K562 (cell line): ENCODE measurements at regions not wholly inside any gene's neighbourhood (a gene's known extent, or its start where the extent isn't known, plus 50 kb on each side); places are given as distances from the start of the nearest gene placed in this dataset.

Source experiments
- BRCA1 ChIP-seq, 2 experiments: fragments of 450-650 bp in 1 of 2; sonication (generic) in 1 of 2; formaldehyde crosslinking in 1 of 2; IDR thresholded peaks; 2 replicates each; pipeline versions ENCODE4 v1.5.0 to v1.6.1; 2017 to 2020; ENCODE audit warnings: mild to moderate bottlenecking in 1 of 2, missing genetic modification reagents in 1 of 2
- GATAD2B ChIP-seq: fragments of 450-650 bp; IDR thresholded peaks from 2 replicates; pipeline ENCODE4 v1.6.1; 2017; ENCODE audit warnings: mild to moderate bottlenecking, borderline replicate concordance
- HLTF ChIP-seq: fragments of 450-650 bp; IDR thresholded peaks from 2 replicates; pipeline ENCODE4 v1.6.1; 2016
- HNRNPUL1 ChIP-seq: fragments of 200-400 bp; formaldehyde crosslinking; IDR thresholded peaks from 2 replicates; pipeline ENCODE4 v1.6.1; 2017; ENCODE audit warnings: low read length
- LCOR ChIP-seq: sonication (generic); formaldehyde crosslinking; IDR thresholded peaks from 2 replicates; pipeline ENCODE4 v1.8.0; 2022; ENCODE audit warnings: mild to moderate bottlenecking, missing genetic modification reagents
- SAFB2 ChIP-seq: fragments of 200-400 bp; formaldehyde crosslinking; IDR thresholded peaks from 2 replicates; pipeline ENCODE4 v1.6.1; 2018; ENCODE audit warnings: borderline replicate concordance, low read length, low read depth, moderate library complexity; ENCODE audit not compliant: severe bottlenecking
- SREBF1 ChIP-seq: fragments of 150-350 bp; IDR thresholded peaks from 2 replicates; pipeline ENCODE4 v1.6.1; 2014; ENCODE audit warnings: antibody characterized with exemption, low read depth, low read length, borderline replicate concordance
- U2AF2 ChIP-seq: fragments of 200-400 bp; formaldehyde crosslinking; optimal IDR thresholded peaks from 2 replicates; pipeline ENCODE3; 2017; ENCODE audit warnings: low read depth, mild to moderate bottlenecking, low read length
- ZNF134 ChIP-seq: fragments of 250-450 bp; sonication (Bioruptor Pico); conservative IDR thresholded peaks from 2 replicates; pipeline ENCODE4 v1.4.0; 2020
- ZNF253 ChIP-seq: fragments of 250-450 bp; sonication (Bioruptor Pico); conservative IDR thresholded peaks from 2 replicates; pipeline ENCODE4 v1.6.1; 2021; ENCODE audit warnings: mild to moderate bottlenecking
- ZNF384 ChIP-seq: IDR thresholded peaks from 2 replicates; pipeline ENCODE4 v1.6.1; 2012; ENCODE audit warnings: low read depth, low read length, improper control_type of control experiment
- ZNF57 ChIP-seq: fragments of 450-650 bp; formaldehyde crosslinking; IDR thresholded peaks from 2 replicates; pipeline ENCODE4 v1.4.0; 2020; ENCODE audit warnings: mild to moderate bottlenecking, moderate library complexity
- TF ChIP-seq, protein P1 (sequence below): fragments of 250-450 bp; sonication (Bioruptor Pico); IDR thresholded peaks from 2 replicates; pipeline ENCODE4 v1.5.0; 2020; ENCODE audit warnings: mild to moderate bottlenecking, borderline replicate concordance
- TF ChIP-seq, protein P2 (sequence below): fragments of 200-800 bp; sonication (Bioruptor generic); IDR thresholded peaks from 2 replicates; pipeline ENCODE4 v1.6.1; 2016; ENCODE audit warnings: missing genetic modification characterization, missing compliant biosample characterization
- TF ChIP-seq, protein P3 (sequence below): IDR thresholded peaks from 2 replicates; pipeline ENCODE4 v1.6.1; 2011; ENCODE audit not compliant: insufficient read length; ENCODE audit errors: extremely low read depth
- TF ChIP-seq, protein P4 (sequence below): sonication (generic); formaldehyde crosslinking; IDR thresholded peaks from 2 replicates; pipeline ENCODE4 v1.8.1; 2023; ENCODE audit warnings: mild to moderate bottlenecking, missing genetic modification reagents, moderate library complexity
- TF ChIP-seq, protein P5 (sequence below): fragments of 250-450 bp; sonication (Bioruptor Pico); IDR thresholded peaks from 2 replicates; pipeline ENCODE4 v1.4.0; 2020

DNA sequence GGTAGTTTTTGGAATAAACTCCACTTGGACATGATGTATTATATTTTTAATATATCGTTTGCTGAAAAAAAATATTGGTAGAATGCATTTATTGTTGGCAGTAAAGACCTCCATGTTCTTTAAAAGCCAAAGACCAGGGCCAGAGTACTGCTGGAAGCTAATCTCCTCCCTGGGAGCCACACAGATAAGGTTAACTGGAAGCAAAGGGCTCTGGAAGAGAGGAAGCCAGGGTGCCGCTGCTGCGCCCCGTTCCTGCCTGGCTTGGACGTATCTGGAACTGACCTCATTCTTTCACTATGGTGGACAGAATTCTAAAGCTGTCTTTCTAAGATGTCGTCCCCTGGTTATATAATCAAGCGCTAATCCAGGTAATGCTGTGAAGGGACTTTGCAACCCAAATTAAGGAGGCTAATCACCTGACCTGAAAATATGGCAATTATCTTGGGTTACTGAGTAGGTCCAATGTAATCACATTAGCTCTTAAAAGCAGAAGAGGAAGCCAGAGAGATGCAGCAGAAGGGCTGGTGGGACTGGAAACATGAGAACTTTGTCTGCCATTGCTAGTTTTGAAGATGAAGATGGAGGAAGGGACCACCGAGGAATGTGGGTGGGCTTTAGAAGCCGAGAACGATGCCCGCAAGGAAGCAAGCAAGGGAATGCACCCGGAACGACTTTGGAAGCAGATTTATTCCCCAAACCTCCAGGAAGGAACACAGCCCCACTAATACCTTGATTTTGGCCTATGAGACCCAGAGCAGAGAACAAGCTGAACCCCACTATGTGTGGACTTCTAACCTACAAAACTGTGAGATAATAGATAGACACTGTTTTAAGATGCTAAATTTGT, 167.7 kb upstream of the KCNJ15 start (continued):
- TF ChIP-seq HNRNPUL1: no peak
- TF ChIP-seq, protein P1, sequence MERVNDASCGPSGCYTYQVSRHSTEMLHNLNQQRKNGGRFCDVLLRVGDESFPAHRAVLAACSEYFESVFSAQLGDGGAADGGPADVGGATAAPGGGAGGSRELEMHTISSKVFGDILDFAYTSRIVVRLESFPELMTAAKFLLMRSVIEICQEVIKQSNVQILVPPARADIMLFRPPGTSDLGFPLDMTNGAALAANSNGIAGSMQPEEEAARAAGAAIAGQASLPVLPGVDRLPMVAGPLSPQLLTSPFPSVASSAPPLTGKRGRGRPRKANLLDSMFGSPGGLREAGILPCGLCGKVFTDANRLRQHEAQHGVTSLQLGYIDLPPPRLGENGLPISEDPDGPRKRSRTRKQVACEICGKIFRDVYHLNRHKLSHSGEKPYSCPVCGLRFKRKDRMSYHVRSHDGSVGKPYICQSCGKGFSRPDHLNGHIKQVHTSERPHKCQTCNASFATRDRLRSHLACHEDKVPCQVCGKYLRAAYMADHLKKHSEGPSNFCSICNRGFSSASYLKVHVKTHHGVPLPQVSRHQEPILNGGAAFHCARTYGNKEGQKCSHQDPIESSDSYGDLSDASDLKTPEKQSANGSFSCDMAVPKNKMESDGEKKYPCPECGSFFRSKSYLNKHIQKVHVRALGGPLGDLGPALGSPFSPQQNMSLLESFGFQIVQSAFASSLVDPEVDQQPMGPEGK (CRISPR knock-in tag): no peak
- no peak for TF ChIP-seq LCOR (CRISPR knock-in tag)
- TF ChIP-seq U2AF2: no peak
- TF ChIP-seq ZNF57 (CRISPR knock-in tag): no peak
- TF ChIP-seq GATAD2B: peak; percentile 23; the same call in 1 of the 2 replicates
- TF ChIP-seq, protein P2, sequence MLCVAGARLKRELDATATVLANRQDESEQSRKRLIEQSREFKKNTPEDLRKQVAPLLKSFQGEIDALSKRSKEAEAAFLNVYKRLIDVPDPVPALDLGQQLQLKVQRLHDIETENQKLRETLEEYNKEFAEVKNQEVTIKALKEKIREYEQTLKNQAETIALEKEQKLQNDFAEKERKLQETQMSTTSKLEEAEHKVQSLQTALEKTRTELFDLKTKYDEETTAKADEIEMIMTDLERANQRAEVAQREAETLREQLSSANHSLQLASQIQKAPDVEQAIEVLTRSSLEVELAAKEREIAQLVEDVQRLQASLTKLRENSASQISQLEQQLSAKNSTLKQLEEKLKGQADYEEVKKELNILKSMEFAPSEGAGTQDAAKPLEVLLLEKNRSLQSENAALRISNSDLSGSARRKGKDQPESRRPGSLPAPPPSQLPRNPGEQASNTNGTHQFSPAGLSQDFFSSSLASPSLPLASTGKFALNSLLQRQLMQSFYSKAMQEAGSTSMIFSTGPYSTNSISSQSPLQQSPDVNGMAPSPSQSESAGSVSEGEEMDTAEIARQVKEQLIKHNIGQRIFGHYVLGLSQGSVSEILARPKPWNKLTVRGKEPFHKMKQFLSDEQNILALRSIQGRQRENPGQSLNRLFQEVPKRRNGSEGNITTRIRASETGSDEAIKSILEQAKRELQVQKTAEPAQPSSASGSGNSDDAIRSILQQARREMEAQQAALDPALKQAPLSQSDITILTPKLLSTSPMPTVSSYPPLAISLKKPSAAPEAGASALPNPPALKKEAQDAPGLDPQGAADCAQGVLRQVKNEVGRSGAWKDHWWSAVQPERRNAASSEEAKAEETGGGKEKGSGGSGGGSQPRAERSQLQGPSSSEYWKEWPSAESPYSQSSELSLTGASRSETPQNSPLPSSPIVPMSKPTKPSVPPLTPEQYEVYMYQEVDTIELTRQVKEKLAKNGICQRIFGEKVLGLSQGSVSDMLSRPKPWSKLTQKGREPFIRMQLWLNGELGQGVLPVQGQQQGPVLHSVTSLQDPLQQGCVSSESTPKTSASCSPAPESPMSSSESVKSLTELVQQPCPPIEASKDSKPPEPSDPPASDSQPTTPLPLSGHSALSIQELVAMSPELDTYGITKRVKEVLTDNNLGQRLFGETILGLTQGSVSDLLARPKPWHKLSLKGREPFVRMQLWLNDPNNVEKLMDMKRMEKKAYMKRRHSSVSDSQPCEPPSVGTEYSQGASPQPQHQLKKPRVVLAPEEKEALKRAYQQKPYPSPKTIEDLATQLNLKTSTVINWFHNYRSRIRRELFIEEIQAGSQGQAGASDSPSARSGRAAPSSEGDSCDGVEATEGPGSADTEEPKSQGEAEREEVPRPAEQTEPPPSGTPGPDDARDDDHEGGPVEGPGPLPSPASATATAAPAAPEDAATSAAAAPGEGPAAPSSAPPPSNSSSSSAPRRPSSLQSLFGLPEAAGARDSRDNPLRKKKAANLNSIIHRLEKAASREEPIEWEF (CRISPR knock-in tag): no peak
- TF ChIP-seq ZNF384: no peak
- TF ChIP-seq ZNF253 (CRISPR knock-in tag): no peak
- TF ChIP-seq, protein P3, sequence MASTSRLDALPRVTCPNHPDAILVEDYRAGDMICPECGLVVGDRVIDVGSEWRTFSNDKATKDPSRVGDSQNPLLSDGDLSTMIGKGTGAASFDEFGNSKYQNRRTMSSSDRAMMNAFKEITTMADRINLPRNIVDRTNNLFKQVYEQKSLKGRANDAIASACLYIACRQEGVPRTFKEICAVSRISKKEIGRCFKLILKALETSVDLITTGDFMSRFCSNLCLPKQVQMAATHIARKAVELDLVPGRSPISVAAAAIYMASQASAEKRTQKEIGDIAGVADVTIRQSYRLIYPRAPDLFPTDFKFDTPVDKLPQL: no peak
- no peak for TF ChIP-seq SREBF1
- TF ChIP-seq, protein P4, sequence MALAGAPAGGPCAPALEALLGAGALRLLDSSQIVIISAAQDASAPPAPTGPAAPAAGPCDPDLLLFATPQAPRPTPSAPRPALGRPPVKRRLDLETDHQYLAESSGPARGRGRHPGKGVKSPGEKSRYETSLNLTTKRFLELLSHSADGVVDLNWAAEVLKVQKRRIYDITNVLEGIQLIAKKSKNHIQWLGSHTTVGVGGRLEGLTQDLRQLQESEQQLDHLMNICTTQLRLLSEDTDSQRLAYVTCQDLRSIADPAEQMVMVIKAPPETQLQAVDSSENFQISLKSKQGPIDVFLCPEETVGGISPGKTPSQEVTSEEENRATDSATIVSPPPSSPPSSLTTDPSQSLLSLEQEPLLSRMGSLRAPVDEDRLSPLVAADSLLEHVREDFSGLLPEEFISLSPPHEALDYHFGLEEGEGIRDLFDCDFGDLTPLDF (CRISPR knock-in tag): no peak
- TF ChIP-seq ZNF134: no peak
- TF ChIP-seq BRCA1 (IDR thresholded peaks at IDR 0.05): no peak
- TF ChIP-seq BRCA1 (CRISPR knock-in tag; IDR thresholded peaks at IDR 0.05): no peak
- no peak for TF ChIP-seq HLTF
- TF ChIP-seq SAFB2: no peak
- TF ChIP-seq, protein P5, sequence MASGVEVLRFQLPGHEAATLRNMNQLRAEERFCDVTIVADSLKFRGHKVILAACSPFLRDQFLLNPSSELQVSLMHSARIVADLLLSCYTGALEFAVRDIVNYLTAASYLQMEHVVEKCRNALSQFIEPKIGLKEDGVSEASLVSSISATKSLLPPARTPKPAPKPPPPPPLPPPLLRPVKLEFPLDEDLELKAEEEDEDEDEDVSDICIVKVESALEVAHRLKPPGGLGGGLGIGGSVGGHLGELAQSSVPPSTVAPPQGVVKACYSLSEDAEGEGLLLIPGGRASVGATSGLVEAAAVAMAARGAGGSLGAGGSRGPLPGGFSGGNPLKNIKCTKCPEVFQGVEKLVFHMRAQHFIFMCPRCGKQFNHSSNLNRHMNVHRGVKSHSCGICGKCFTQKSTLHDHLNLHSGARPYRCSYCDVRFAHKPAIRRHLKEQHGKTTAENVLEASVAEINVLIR (CRISPR knock-in tag): no peak
